OCI-LY7 (cell line): ENCODE measurements at regions not wholly inside any gene's neighbourhood (a gene's known extent, or its start where the extent isn't known, plus 50 kb on each side); places are given as distances from the start of the nearest gene placed in this dataset.

Experiments used
- EZH2phosphoT487 ChIP-seq: fragments of 200-600 bp; sonication (generic); IDR thresholded peaks from 2 replicates; pipeline ENCODE4 v1.6.1; 2018; ENCODE audit warnings: low read depth, borderline replicate concordance, mild to moderate bottlenecking, mixed run types, antibody characterized with exemption, low read length, moderate library complexity, mixed read lengths
- TF ChIP-seq, protein P1 (sequence below): fragments of 200-600 bp; sonication (generic); conservative IDR thresholded peaks from 2 replicates; pipeline ENCODE4 v1.5.1; 2014; ENCODE audit warnings: mild to moderate bottlenecking, antibody characterized with exemption, low read length, moderate library complexity, mixed read lengths

DNA sequence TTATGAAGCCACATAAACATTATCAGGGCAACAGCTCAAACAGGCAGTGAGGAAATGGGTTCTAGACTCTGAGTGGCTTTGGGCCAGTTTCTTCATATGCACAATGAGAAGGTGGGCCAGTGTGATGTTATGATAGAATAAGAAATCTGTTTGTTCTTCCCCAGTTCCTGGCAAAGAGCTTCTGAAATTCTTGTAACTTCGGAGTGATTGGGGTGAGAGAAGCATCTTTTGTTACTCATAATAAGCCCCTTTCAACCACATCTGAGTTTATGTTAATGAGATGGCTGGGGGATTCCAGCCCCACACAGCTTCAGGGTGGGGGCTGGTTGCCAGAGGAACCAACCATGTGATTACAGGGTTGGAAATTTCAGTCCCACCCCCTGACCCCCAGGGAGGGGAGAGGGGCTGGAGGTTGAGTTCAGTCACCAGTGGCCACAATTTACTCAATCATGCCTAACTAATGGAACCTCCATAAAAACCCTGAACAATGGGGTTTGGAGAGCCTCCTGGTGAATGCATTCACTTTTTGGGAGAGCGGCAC lies 57.0 kb upstream of the FRMD4B start:
- TF ChIP-seq, protein P1, sequence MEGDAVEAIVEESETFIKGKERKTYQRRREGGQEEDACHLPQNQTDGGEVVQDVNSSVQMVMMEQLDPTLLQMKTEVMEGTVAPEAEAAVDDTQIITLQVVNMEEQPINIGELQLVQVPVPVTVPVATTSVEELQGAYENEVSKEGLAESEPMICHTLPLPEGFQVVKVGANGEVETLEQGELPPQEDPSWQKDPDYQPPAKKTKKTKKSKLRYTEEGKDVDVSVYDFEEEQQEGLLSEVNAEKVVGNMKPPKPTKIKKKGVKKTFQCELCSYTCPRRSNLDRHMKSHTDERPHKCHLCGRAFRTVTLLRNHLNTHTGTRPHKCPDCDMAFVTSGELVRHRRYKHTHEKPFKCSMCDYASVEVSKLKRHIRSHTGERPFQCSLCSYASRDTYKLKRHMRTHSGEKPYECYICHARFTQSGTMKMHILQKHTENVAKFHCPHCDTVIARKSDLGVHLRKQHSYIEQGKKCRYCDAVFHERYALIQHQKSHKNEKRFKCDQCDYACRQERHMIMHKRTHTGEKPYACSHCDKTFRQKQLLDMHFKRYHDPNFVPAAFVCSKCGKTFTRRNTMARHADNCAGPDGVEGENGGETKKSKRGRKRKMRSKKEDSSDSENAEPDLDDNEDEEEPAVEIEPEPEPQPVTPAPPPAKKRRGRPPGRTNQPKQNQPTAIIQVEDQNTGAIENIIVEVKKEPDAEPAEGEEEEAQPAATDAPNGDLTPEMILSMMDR: no peak
- TF ChIP-seq EZH2phosphoT487: no peak
